ENCODE measurements at regions not wholly inside any gene's neighbourhood (a gene's known extent, or its start where the extent isn't known, plus 50 kb on each side); places are given as distances from the start of the nearest gene placed in this dataset.
"Not testable (repeated sequence)": the region's sequence is repeated elsewhere in the genome, so short reads cannot be mapped to it uniquely, and the experiment has no call there.

GRCh38 chr2:146697307-146697706 lies 1147.5 kb upstream of the ACVR2A start:
- DNase-seq, result no peak
- H3K4me3 ChIP-seq, result no peak overlapping the region
- H3K36me3 ChIP-seq, result no peaks in the 10 kb centered on the region
- H3K9me3 ChIP-seq, result no peaks in the 10 kb centered on the region
- no peak overlapping the region for H3K27ac ChIP-seq
- H3K4me1 ChIP-seq, result no peaks in the 10 kb centered on the region
- intact Hi-C loops (cut with DNase I; ENCODE audit: low total_unique reads), result no loop called here
- no peaks in the 10 kb centered on the region for H3K27me3 ChIP-seq
- TF ChIP-seq CTCF (IDR thresholded peaks at IDR 0.05), result no peak

GRCh38 chr2:146696787-146697186 lies 1148.0 kb upstream of the ACVR2A start:
- intact Hi-C loops (cut with DNase I; ENCODE audit: low total_unique reads); H3K9me3 ChIP-seq; H3K4me3 ChIP-seq; H3K27ac ChIP-seq; H3K4me1 ChIP-seq; H3K36me3 ChIP-seq; DNase-seq; H3K27me3 ChIP-seq: not testable (repeated sequence)

- TF ChIP-seq CTCF (IDR thresholded peaks at IDR 0.05) (no peak), POLR2A (IDR thresholded peaks at IDR 0.05) (no peak)
Observed at GRCh38 chr2:146681991-146682390, 1162.8 kb upstream of the ACVR2A start.

GRCh38 chr2:146678516-146678915 lies 1166.3 kb upstream of the ACVR2A start:
- no peak for TF ChIP-seq CTCF (IDR thresholded peaks at IDR 0.05)
- TF ChIP-seq POLR2A (IDR thresholded peaks at IDR 0.05), result no peak
- Histone ChIP-seq H3K27ac (no peak overlapping the region), H3K4me1 (no peaks in the 10 kb centered on the region), H3K27me3 (no peaks in the 10 kb centered on the region), H3K36me3 (no peaks in the 10 kb centered on the region), H3K4me3 (no peak overlapping the region), H3K9me3 (no peaks in the 10 kb centered on the region)
- intact Hi-C loops (cut with DNase I; ENCODE audit: low total_unique reads), result no loop called here
- no peak for DNase-seq

More at GRCh38 chr2:146681991-146682390, 1162.8 kb upstream of the ACVR2A start:
- Histone ChIP-seq H3K9me3 (no peaks in the 10 kb centered on the region), H3K27ac (no peak overlapping the region), H3K4me1 (no peaks in the 10 kb centered on the region), H3K36me3 (no peaks in the 10 kb centered on the region), H3K4me3 (no peak overlapping the region), H3K27me3 (no peaks in the 10 kb centered on the region)
- intact Hi-C loops (cut with DNase I; ENCODE audit: low total_unique reads), result no loop called here
- no peak for DNase-seq

- no peak for DNase-seq
- Histone ChIP-seq H3K4me1 (no peaks in the 10 kb centered on the region), H3K27me3 (no peaks in the 10 kb centered on the region), H3K27ac (no peak overlapping the region), H3K4me3 (no peak overlapping the region), H3K9me3 (no peaks in the 10 kb centered on the region), H3K36me3 (no peaks in the 10 kb centered on the region)
- TF ChIP-seq CTCF (IDR thresholded peaks at IDR 0.05) (no peak), POLR2A (IDR thresholded peaks at IDR 0.05) (no peak)
- intact Hi-C loops (cut with DNase I; ENCODE audit: low total_unique reads), result no loop called here
Observed at GRCh38 chr2:146677280-146677679, 1167.5 kb upstream of the ACVR2A start.

GRCh38 chr2:146669735-146670134 lies 1175.1 kb upstream of the ACVR2A start:
- intact Hi-C loops (cut with DNase I; ENCODE audit: low total_unique reads), result no loop called here
- no peak overlapping the region for H3K27ac ChIP-seq
- TF ChIP-seq CTCF (IDR thresholded peaks at IDR 0.05) (no peak), POLR2A (IDR thresholded peaks at IDR 0.05) (no peak)
- H3K9me3 ChIP-seq, result no peaks in the 10 kb centered on the region
- no peaks in the 10 kb centered on the region for H3K27me3 ChIP-seq
- H3K4me1 ChIP-seq, result no peaks in the 10 kb centered on the region
- H3K36me3 ChIP-seq, result no peaks in the 10 kb centered on the region
- no peak for DNase-seq
- H3K4me3 ChIP-seq, result no peak overlapping the region

Data from uterus (tissue), 3 donors.